ENCODE measurements at regions not wholly inside any gene's neighbourhood (a gene's known extent, or its start where the extent isn't known, plus 50 kb on each side); places are given as distances from the start of the nearest gene placed in this dataset.
A peak's percentile ranks its signal among the peaks of the same experiment; 100 is the strongest.

DNA sequence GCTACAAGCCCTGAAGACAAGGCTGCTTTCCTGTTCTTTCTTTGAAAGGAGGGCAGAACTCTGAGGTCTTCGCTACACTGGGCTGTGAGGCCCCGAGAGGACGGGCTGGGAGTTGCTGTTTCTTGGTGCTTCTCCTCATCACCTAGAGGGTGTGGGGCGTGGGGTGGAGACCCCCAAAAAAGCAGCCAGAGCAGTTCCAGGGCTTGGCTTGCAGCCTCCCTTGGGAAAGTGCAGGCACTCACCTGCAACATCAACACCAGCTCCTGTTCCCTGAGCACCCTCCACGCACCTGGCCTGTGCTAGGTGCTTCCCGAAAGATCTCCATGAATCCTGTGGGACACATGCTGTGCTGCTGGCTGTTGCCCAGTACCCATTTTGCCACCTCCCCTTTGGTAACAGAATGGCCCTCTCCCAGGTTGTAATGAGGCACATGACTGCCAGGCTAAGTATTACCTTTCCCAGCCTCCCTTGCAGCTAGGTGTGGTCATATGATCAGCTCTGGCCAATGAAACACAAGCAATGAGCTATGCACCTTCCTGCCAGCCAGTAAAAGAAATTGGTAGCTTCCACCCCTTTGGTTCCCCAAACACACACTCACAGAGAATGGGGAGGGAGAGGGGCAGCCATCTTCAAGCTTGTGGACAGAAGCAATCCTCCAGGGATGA is 146.0 kb downstream of the C9orf50 start:
- ChIA-PET CTCF (ENCODE audit: partially characterized antibody) (interaction anchor here (0.9 to 1.9 kb wide), 6 partner anchors 9 to 362 kb away, joined by 3 to 8 read pairs (median 6); no protein-coding TSS in a partner anchor), POLR2A (ENCODE audit: partially characterized antibody) (no interaction called here)
- Histone ChIP-seq H3K23me2 (ENCODE audit: low read depth, low read length) (no peaks in the 10 kb centered on the region), H3K56ac (replicated peaks; ENCODE audit: insufficient read length, low read depth, low read length) (no peak overlapping the region), H3K14ac (ENCODE audit: insufficient read length) (no peak overlapping the region), H2AK5ac (ENCODE audit: low read depth, low read length) (no peak overlapping the region; the same call in 1 of the 2 replicates), H4K5ac (ENCODE audit: insufficient read length, low read depth, low read length) (no peak overlapping the region), H3K4me3 (ENCODE audit: extremely low read depth in 1 of 4, insufficient read depth in 2 of 4, low read depth in 3 of 4, low read length in 4 of 4) (no peak overlapping the region), H4K91ac (replicated peaks; ENCODE audit: insufficient read length, low read length) (no peak overlapping the region), H2BK5ac (ENCODE audit: low read depth, low read length) (no peak overlapping the region), H3K79me1 (ENCODE audit: low read depth, low read length) (no peaks in the 10 kb centered on the region), H3K18ac (ENCODE audit: extremely low read depth, low read length) (no peak overlapping the region), H3K36me3 (ENCODE audit: control insufficient read depth in 2 of 4, insufficient read depth in 4 of 4, low read length in 3 of 4) (no peaks in the 10 kb centered on the region), H2BK15ac (ENCODE audit: low read length) (peak overlapping the region; percentile 99; the same call in 1 of the 2 replicates), H3K4me2 (ENCODE audit: insufficient read depth in 1 of 2, low read depth in 2 of 2, low read length in 2 of 2) (no peak overlapping the region), H3K27ac (ENCODE audit: low read depth, low read length) (no peak overlapping the region), H2AFZ (ENCODE audit: low read length) (no peak overlapping the region), H2BK20ac (ENCODE audit: low read length) (no peak overlapping the region), H2BK120ac (replicated peaks; ENCODE audit: low read depth, low read length) (no peak overlapping the region), H3K9me3 (ENCODE audit: insufficient read depth in 2 of 2, low read depth in 1 of 2, low read length in 1 of 2) (peaks cover 5 to 9% of the 10 kb centered on the region in 2 experiments; a peak in 3 of 4 replicates), H2BK12ac (ENCODE audit: low read depth, low read length) (no peak overlapping the region; the same call in 1 of the 2 replicates), H4K20me1 (replicated peaks in 1 of 2; ENCODE audit: control insufficient read depth in 1 of 2, insufficient read depth in 2 of 2, low read length in 2 of 2) (no peaks in the 10 kb centered on the region), H3K79me2 (ENCODE audit: control insufficient read depth in 1 of 2, insufficient read depth in 2 of 2, low read length in 2 of 2) (no peaks in the 10 kb centered on the region), H3K23ac (ENCODE audit: insufficient read length) (no peak overlapping the region), H3K4ac (replicated peaks; ENCODE audit: insufficient read length, low read depth, low read length) (no peak overlapping the region), H3K9ac (replicated peaks in 1 of 4; ENCODE audit: extremely low read depth in 1 of 4, low read depth in 3 of 4, low read length in 3 of 4) (no peak overlapping the region), H3K27me3 (replicated peaks in 1 of 4; ENCODE audit: control insufficient read depth in 3 of 4, extremely low read depth in 1 of 4, insufficient read depth in 3 of 4, low read length in 3 of 4) (no peaks in the 10 kb centered on the region; a peak in 2 of 7 replicates), H3K4me1 (replicated peaks in 1 of 4; ENCODE audit: control insufficient read depth in 3 of 4, insufficient read depth in 4 of 4, low read length in 3 of 4) (peaks cover 2 to 8% (median 4%) of the 10 kb centered on the region in 4 experiments; a peak in 6 of 7 replicates), H4K8ac (ENCODE audit: extremely low read depth, insufficient read depth, low read length) (no peak overlapping the region)
- DNase-seq (ENCODE audit: low read depth in 1 of 2, low spot score in 2 of 2), result no peak
- WGBS, 2 experiments (ENCODE audit: extremely low coverage in 1 of 2, insufficient coverage in 1 of 2, insufficient read length in 1 of 2, insufficient replicate concordance in 2 of 2, low coverage in 1 of 2, low lambda C conversion rate in 2 of 2, missing lambda C conversion rate in 1 of 2), result 95% methylated on average over 6 of the region's 6 CpGs; no CpG with 5 or more reads in 1 of the 2 experiments
- FAIRE-seq, result no peak
- TF ChIP-seq POLR2A (IDR thresholded peaks at IDR 0.05; ENCODE audit: control extremely low read depth in 1 of 2, low read depth in 2 of 2, low read length in 2 of 2), result no peak
- no peak for TF ChIP-seq KDM4A (IDR thresholded peaks at IDR 0.05; ENCODE audit: low read depth, low read length, severe bottlenecking)
- no peak for TF ChIP-seq CHD2 (IDR thresholded peaks at IDR 0.05; ENCODE audit: low read length)
- TF ChIP-seq, protein P1, sequence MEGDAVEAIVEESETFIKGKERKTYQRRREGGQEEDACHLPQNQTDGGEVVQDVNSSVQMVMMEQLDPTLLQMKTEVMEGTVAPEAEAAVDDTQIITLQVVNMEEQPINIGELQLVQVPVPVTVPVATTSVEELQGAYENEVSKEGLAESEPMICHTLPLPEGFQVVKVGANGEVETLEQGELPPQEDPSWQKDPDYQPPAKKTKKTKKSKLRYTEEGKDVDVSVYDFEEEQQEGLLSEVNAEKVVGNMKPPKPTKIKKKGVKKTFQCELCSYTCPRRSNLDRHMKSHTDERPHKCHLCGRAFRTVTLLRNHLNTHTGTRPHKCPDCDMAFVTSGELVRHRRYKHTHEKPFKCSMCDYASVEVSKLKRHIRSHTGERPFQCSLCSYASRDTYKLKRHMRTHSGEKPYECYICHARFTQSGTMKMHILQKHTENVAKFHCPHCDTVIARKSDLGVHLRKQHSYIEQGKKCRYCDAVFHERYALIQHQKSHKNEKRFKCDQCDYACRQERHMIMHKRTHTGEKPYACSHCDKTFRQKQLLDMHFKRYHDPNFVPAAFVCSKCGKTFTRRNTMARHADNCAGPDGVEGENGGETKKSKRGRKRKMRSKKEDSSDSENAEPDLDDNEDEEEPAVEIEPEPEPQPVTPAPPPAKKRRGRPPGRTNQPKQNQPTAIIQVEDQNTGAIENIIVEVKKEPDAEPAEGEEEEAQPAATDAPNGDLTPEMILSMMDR (IDR thresholded peaks at IDR 0.05; ENCODE audit: control extremely low read depth in 1 of 3, insufficient read depth in 1 of 3, low read depth in 1 of 3, low read length in 3 of 3), result no peak
- no peak for TF ChIP-seq TAF1 (IDR thresholded peaks at IDR 0.05; ENCODE audit: low read depth, low read length)
- TF ChIP-seq TEAD4 (IDR thresholded peaks at IDR 0.05; ENCODE audit: low read depth, low read length), result no peak
- no peak for TF ChIP-seq CHD1 (IDR thresholded peaks at IDR 0.05; ENCODE audit: low read depth, low read length)
- TF ChIP-seq RNF2 (IDR thresholded peaks at IDR 0.05; ENCODE audit: borderline replicate concordance, low read depth, low read length, missing control alignments, poor library complexity, severe bottlenecking), result no peak
